OCI-LY3 (cell line): ENCODE measurements at regions not wholly inside any gene's neighbourhood (a gene's known extent, or its start where the extent isn't known, plus 50 kb on each side); places are given as distances from the start of the nearest gene placed in this dataset.

Experiments used
- EZH2phosphoT487 ChIP-seq: fragments of 200-600 bp; shearing (Covaris generic); IDR thresholded peaks from 2 replicates; pipeline ENCODE4 v1.6.1; 2018; ENCODE audit warnings: antibody characterized with exemption, mixed run types, low read depth
- TF ChIP-seq, protein P1 (sequence below): fragments of 200-600, 300-600 bp; sonication (generic); IDR thresholded peaks from 2 replicates; pipeline ENCODE4 v1.5.1; 2014; ENCODE audit warnings: antibody characterized with exemption, low read length, low read depth

DNA sequence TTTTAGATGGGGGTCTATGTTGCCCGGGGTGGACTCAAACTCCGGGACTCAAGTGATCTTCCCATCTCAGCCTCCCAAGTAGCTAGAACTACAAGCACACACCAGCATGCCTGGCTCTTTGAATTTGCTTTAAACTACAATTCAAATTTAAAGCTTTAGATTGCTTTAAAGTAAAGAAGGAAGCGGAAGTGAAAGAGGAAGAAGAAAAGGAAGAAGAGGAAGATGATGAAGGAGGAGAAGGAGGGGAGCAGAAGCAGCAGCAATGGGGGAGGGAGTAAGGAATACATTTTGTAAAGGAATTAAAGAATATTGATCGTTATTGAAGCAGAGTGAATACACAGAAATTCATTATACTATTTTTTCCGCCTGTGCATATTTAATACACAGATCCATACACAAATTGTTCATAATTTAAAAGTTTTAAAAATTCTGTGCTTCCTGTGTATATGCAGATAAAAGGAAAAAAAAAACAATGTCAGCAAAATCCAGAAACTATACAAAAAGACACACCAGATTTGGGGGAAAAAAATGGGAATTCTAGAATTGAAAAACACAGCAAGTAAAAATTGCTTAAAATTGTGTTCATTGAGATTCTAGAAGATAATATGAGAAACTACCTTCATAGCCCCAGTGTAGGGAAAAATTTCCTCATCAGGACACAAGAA is 60.8 kb upstream of the KCNMA1 start:
- TF ChIP-seq, protein P1, sequence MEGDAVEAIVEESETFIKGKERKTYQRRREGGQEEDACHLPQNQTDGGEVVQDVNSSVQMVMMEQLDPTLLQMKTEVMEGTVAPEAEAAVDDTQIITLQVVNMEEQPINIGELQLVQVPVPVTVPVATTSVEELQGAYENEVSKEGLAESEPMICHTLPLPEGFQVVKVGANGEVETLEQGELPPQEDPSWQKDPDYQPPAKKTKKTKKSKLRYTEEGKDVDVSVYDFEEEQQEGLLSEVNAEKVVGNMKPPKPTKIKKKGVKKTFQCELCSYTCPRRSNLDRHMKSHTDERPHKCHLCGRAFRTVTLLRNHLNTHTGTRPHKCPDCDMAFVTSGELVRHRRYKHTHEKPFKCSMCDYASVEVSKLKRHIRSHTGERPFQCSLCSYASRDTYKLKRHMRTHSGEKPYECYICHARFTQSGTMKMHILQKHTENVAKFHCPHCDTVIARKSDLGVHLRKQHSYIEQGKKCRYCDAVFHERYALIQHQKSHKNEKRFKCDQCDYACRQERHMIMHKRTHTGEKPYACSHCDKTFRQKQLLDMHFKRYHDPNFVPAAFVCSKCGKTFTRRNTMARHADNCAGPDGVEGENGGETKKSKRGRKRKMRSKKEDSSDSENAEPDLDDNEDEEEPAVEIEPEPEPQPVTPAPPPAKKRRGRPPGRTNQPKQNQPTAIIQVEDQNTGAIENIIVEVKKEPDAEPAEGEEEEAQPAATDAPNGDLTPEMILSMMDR: no peak
- TF ChIP-seq EZH2phosphoT487: no peak
